ENCODE measurements at regions not wholly inside any gene's neighbourhood (a gene's known extent, or its start where the extent isn't known, plus 50 kb on each side); places are given as distances from the start of the nearest gene placed in this dataset.
A peak's percentile ranks its signal among the peaks of the same experiment; 100 is the strongest.
"Not testable (repeated sequence)": the region's sequence is repeated elsewhere in the genome, so short reads cannot be mapped to it uniquely, and the experiment has no call there.

DNA sequence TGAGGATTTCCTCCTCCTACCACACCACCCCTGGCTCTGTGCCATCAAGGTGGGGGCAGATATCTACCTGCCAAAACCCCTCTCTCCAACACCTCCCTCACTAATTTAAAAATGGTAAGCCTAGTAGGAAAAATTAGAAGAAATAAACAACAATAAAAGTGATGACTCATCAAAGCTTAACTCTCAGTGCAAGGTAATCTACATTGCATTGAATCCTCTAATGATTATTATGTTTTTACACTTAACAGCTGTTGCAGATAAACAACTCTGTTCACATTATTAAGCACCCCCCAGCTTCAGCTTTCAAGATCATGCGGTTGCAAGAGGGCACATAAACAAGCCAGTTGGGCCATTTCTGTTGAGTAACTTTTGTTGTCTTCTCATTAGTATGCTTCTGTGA, 396.1 kb upstream of the ATP11B start:
- no peak for DNase-seq (ENCODE audit: low spot score)

GRCh38 chr3:182399978-182400737, 393.1 kb upstream of the ATP11B start:
- DNase-seq (ENCODE audit: low spot score), result no peak

DNA sequence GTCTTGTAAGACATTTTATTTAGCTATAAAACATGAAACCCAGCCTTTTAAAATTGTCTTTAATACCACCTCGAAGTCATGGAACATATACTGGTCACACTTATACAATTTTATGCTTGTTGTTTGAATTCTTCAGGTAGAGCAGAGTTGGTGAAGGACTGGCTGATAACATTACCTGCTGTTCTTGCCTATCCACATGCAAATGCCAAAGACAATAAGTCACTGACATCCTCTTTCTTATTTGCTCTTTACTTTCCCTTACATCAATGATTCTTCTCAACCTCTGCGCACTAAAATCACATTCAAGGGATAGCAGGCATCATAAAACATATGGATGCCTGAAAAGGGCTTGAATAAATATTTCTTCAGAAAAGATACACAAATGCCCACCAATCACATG, 392.5 kb upstream of the ATP11B start:
- DNase-seq (ENCODE audit: low spot score), result no peak

DNA sequence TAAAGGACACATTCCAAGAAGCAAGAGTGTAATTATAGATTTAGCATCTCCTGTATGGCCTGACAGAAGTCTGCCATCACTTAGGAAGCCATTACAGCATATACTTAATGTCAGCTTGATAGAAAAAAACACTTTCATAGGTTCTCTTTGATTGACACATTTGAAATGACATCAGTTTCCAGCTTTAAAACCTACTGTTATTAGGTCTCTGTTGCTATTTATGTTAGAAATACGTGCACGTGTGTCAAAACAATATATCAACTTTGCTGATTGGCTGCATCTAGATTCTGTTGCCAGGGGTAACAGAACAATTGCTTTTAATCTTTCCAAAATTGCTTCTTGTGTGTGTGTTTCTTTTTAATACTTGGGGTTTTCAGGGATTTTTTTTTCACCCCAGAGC, 389.3 kb upstream of the ATP11B start:
- DNase-seq (ENCODE audit: low spot score), result no peak

- no peak for DNase-seq (ENCODE audit: low spot score)
Observed at GRCh38 chr3:182405759-182406158, 387.5 kb upstream of the ATP11B start.

DNA sequence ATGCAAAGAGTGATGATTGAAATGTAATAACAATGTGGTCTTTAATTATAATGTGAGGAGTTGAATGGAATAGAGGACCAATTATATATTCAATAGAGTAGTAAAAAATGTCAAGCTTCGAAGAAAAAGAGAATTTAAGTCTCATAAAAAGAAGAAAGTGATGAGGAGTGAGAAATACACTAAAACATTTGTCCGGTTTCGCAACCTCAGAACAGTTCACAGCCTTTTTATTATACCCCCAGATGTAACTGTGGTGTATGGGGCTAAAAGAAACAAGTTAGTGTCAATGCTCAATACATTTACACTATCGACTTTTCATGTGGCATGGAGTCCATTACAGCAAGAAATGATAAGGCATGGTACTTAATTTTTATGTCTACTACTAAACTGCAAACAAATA, 386.5 kb upstream of the ATP11B start:
- no peak for DNase-seq (ENCODE audit: low spot score)

DNA sequence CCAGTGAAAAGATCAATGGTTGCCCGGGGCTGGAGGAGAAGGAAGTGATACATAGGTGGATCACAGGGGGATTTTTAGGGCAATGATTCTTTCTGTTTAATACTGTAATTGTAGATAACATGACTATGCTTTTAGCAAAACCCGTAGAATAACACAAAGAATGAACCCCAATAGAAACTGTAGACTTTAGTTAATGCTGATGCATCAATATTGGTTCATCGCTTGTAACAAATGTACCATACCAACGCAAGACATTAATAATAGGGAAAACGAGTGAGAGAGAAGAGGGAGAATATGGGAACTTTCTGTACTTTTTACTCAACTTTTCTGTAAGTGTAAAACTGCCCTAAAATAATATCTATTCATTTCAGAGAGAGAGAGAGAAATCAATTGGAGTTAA, 383.3 kb upstream of the ATP11B start:
- no peak for DNase-seq (ENCODE audit: low spot score)

- no peak for DNase-seq (ENCODE audit: low spot score)
Observed at GRCh38 chr3:182412066-182412465, 381.2 kb upstream of the ATP11B start.

DNA sequence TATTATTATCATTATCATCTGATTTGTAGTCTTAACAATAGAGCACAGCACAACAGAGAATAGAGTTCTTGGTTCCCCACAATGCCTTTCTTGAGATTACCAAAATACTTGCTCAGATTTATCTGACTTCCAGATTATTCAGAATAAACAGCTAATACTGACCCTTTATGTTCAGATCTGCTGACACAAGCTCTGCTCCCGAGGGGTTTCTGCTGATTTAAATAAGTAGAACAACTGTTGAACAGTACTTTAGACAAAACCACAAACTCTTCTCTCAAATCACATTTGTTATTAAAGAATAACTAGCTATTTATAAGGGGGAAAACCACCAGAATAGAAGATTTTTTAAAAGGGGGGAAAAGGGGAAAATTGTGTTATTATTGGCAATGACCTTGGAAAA, 380.2 kb upstream of the ATP11B start:
- DNase-seq (ENCODE audit: low spot score), result peak; percentile 35

DNA sequence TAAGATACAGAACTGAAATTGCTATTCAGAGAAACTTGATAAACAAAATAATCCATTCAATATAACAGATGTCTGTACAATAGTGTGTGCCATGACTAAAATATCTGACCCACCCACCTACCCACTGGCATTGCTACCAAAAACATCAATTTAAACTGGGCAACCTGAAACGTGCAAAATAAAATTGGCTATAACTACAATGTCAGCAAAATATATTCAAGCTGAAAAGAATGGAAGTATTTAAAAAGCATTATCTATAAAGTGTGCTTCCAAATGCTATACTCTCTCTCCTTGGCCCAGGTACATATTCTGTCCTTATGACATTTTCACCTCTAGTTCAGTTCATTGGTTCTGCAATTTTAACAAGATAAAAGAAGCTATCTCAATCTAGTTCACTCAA, 379.6 kb upstream of the ATP11B start:
- DNase-seq (ENCODE audit: low spot score), result no peak

DNA sequence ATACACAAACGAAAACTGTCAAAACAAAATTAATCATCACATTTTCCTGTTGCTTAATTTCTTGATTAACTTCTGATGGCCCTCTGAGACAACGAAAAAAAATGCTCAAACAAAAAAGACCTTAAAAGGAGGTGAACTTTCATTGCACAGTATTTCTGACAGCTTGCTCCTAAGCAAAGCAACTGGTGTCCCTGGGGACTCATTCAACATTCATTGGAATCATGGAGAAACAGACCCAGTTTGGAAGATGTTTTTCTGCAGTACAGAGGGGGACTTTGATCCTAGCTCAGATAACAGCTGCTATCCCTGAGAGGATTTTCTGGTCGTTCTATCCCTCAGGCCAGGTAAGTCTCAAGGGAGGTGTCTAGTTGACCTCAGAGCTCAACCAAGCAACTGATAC, 378.7 kb upstream of the ATP11B start:
- DNase-seq (ENCODE audit: low spot score), result no peak

- DNase-seq (ENCODE audit: low spot score), result no peak
Observed at GRCh38 chr3:182420741-182421140, 372.6 kb upstream of the ATP11B start.

DNA sequence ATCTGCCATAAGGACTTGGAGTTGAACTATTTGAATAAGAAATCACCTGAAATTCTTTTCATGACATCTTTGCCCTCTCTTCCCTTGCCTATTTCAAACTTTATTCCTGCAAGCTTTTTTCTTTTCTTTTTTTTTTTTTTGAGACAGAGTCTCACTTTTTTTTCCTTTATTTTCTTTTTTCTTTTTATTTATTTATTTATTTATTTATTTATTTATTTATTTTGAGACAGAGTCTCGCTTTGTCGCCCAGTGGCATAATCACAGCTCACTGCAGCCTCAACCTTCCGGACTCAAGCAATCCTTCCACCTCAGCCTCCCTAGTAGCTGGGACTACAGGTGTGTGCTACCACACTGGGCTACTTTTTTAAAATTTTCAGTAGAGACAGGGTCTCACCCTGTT, 369.3 kb upstream of the ATP11B start:
- no peak for DNase-seq (ENCODE audit: low spot score)

DNA sequence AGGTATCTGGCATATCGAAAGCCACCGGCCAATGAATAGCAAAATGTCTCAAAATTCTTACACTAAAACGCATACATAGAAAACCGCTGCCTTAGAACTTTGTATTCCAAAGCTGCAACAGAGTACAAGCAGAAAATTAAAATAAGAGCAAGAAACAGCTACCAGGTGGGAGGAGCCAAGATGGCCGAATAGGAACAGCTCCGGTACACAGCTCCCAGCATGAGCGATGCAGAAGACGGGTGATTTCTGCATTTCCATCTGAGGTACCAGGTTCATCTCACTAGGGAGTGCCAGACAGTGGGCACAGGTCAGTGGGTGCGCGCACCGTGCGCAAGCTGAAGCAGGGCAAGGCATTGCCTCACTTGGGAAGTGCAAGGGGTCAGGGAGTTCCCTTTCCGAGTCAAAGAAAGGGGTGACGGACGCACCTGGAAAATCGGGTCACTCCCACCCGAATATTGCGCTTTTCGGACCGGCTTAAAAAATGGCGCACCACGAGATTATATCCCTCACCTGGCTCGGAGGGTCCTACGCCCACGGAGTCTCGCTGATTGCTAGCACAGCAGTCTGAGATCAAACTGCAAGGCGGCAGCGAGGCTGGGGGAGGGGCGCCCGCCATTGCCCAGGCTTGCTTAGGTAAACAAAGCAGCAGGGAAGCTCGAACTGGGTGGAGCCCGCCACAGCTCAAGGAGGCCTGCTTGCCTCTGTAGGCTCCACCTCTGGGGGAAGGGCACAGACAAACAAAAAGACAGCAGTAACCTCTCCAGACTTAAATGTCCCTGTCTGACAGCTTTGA, 367.2 kb upstream of the ATP11B start:
- DNase-seq (ENCODE audit: low spot score), result not testable (repeated sequence)

DNA sequence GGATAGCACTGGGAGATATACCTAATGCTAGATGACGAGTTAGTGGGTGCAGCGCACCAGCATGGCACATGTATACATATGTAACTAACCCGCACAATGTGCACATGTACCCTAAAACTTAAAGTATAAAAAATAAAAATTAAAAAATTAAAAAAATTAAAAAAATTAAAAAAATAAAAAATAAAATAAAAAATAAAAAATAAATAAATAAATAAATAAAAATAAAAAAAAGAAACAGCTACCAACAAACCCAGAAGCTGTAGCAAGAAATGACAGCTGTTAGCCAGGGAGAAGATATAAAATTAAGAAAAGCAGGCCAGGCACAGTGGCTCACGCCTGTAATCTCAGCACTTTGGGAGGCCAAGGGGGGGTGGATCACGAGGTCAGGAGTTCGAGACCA, 361.3 kb upstream of the ATP11B start:
- DNase-seq (ENCODE audit: low spot score), result not testable (repeated sequence)

DNA sequence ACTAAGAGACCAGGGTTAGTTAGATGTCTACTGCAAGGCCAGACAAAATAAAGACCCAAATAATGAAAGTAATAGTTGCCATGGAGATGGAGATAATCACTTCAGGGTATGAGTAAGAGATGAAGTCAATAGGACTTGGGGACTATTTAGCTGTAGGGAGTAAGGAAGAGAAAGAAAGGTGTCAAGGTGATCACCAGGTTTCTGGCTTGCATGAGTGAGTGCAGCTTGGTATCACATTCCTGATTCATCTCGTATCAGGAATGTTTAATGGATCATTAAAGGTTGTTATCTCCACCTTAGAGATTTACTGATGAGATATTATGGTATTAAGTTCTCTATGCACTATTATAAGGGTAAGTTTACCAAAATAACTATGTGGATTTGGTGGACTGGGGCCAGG, 357.4 kb upstream of the ATP11B start:
- DNase-seq (ENCODE audit: low spot score), result no peak

GRCh38 chr3:182436547-182436946, 356.8 kb upstream of the ATP11B start:
- no peak for DNase-seq (ENCODE audit: low spot score)

GRCh38 chr3:182438398-182438797, 354.9 kb upstream of the ATP11B start:
- no peak for DNase-seq (ENCODE audit: low spot score)

DNA sequence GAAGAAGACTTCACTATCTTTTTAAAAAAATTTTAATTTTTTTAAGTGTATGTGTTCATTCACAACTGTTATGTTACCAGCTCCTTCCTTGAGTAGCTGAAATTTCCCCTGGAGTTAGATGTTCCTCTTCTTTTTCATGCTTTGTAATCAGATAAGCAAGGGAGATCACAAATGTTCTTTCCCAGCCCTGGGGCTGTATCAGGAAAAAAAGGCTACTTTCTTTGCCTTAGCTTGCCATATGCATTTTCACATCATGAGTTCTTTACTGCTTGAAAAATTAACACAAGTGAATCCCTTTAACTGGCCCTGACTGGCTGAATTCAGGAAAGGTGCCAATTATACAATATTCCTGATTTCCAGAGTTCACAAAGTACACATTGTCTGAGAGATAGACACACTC, 353.2 kb upstream of the ATP11B start:
- DNase-seq (ENCODE audit: low spot score), result no peak

GRCh38 chr3:182445576-182445975, 347.7 kb upstream of the ATP11B start:
- no peak for DNase-seq (ENCODE audit: low spot score)

DNA sequence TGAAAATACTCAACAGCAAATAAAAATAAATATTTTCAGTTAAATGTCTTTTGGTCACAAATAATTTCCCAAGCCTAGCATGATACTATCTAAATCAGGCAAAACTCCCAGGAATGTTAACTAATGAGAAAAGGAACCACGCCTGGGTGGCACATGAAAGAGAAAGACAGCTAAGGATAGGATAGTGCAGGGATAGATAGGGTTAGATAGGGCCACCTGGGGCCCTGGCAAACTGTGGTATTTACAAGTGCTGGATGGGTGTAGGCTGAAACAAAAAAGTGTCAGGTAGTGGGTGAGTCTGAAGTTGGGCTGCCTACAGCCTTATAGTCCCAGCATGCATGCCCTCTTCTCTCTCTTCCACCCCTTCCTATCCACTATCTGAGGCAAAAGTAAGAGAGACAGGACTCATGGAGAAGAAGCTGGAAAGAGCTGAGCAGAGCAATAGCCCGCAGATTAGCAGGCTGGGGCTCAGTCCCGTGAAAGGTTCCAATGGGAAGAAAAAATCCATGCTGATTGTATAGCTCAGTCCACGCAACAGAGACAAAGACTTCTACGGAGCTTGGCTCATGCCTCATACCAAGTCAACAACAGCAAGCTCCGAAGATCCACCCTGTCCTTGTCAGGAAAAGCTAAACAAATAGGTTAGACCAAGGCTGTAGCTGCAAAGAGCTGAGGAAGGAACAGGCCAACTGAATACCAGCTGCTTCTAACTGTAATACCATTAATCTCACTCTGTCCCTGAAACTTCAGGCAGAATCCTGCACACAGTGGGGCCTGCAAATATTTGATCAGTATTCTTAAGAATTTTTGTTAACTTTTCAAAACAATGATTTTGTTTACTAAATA, 342.1 kb upstream of the ATP11B start:
- DNase-seq (ENCODE audit: low spot score), result no peak

DNA sequence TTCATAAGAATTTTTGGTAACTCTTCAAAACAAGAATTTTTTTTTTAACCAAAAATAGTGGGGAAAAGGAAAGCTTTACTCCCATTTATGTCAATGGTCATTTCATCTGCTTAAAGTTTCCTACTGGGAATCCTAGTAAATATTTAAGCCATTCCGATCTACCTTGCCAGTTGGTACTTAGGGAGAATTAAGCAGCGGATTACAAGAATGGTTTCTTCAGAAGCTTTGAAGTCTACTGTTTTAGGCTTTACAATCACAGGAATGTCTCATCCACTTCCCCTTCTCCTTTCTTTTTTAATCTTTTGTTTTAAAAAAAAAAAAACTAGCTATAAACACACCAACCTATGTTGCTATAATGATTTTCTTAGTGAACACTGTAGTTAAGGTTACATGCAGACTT, 341.4 kb upstream of the ATP11B start:
- DNase-seq (ENCODE audit: low spot score), result no peak

- DNase-seq (ENCODE audit: low spot score), result no peak
Observed at GRCh38 chr3:182455011-182455410, 338.3 kb upstream of the ATP11B start.

Data from NAMALWA (cell line).